K562 (cell line): ENCODE measurements at regions not wholly inside any gene's neighbourhood (a gene's known extent, or its start where the extent isn't known, plus 50 kb on each side); places are given as distances from the start of the nearest gene placed in this dataset.

Source experiments
- ATAC-seq: fragments of 200-7000 bp; cut with Tn5 transposase; 3 replicates; pipeline ENCODE4 v1.9.1; 2020; ENCODE audit warnings: moderate library complexity
- BruUV-seq: library from RNA; stranded (reverse); fragments of 400-500 nt; replicated peaks from 2 replicates; lab custom pipeline; 2021; lab: Mats Ljungman, UMichigan
- CTCF ChIA-PET: fragments of 300-600 bp; formaldehyde crosslinking; extraction: SDS; loops from one replicate; lab custom pipeline; 2021; ENCODE audit warnings: low intra/inter-chr PET ratio; lab: Yijun Ruan, JAX
- POLR2A ChIA-PET: fragments of 300-600, 350-650 bp; sonication (Branson Sonifier 250); formaldehyde crosslinking; extraction: SDS; loops from one replicate; lab custom pipeline; 2021; ENCODE audit warnings: antibody characterized with exemption, inconsistent platforms; lab: Yijun Ruan, JAX
- DNase-seq, 4 experiments: peaks; one replicate each; pipeline versions ENCODE4 v3.0.0 to v3.0.0-alpha.2; 2011 to 2018; ENCODE audit warnings: low spot score in 3 of 4, mixed read lengths in 3 of 4; ENCODE audit errors: extremely low read depth in 1 of 4
- FAIRE-seq: peaks from 2 replicates; lab custom pipeline; 2011; peaks lifted over from hg19 to GRCh38; lab: Jason Lieb, UNC
- H2AFZ ChIP-seq: 2 replicates; pipeline ENCODE4 v1.6.0; 2011; ENCODE audit warnings: low read depth, low read length, control low read depth, inconsistent platforms
- H3K27ac ChIP-seq: fragments of 200-600 bp; 3 replicates; pipeline ENCODE4 v1.8.0; 2011; ENCODE audit warnings: low read depth, mild to moderate bottlenecking, control low read depth, inconsistent platforms, low read length, moderate library complexity, mixed read lengths; ENCODE audit errors: extremely low read depth
- H3K27me3 ChIP-seq, 2 experiments: fragments of 300-600 bp in 1 of 2; 2 replicates in 1 of 2; 3 replicates in 1 of 2; pipeline versions ENCODE4 v1.6.0 to v1.8.0; 2011; ENCODE audit warnings: inconsistent platforms in 2 of 2, low read length in 2 of 2, mild to moderate bottlenecking in 1 of 2, mixed read lengths in 1 of 2, moderate library complexity in 1 of 2; ENCODE audit not compliant: control insufficient read depth in 2 of 2, insufficient read depth in 2 of 2
- H3K36me3 ChIP-seq: fragments of 300-600 bp; 3 replicates; pipeline ENCODE4 v1.8.0; 2011; ENCODE audit warnings: mild to moderate bottlenecking, low read length, inconsistent platforms; ENCODE audit not compliant: control insufficient read depth, insufficient read depth
- H3K4me1 ChIP-seq, 2 experiments: fragments of 200-600 bp in 1 of 2; replicated peaks in 1 of 2; 2 replicates in 1 of 2; 3 replicates in 1 of 2; pipeline versions ENCODE4 v1.5.1 to v1.8.0; 2011; ENCODE audit warnings: inconsistent platforms in 2 of 2, low read length in 2 of 2, mild to moderate bottlenecking in 1 of 2, mixed read lengths in 1 of 2, moderate library complexity in 1 of 2; ENCODE audit not compliant: control insufficient read depth in 2 of 2, insufficient read depth in 2 of 2
- H3K4me2 ChIP-seq: 2 replicates; pipeline ENCODE4 v1.6.1; 2011; ENCODE audit warnings: low read length, control low read depth, inconsistent platforms, mixed read lengths; ENCODE audit not compliant: insufficient read depth
- H3K4me3 ChIP-seq: fragments of 200-600 bp; sonication (generic), shearing (Covaris generic); 2 replicates; pipeline ENCODE4 v1.5.1; 2016; ENCODE audit warnings: control low read depth, inconsistent platforms
- H3K79me2 ChIP-seq: fragments of 200-600 bp; 3 replicates; pipeline ENCODE4 v1.8.0; 2011; ENCODE audit warnings: low read length, inconsistent platforms; ENCODE audit not compliant: control insufficient read depth, insufficient read depth
- H3K9ac ChIP-seq, 2 experiments: 2 replicates each; pipeline versions ENCODE4 v1.6.0 to v1.6.1; 2011; ENCODE audit warnings: low read depth in 2 of 2, low read length in 2 of 2, control low read depth in 1 of 2, inconsistent platforms in 1 of 2, mild to moderate bottlenecking in 1 of 2, mixed read lengths in 1 of 2; ENCODE audit not compliant: insufficient read depth in 1 of 2
- H3K9me1 ChIP-seq: one replicate; pipeline ENCODE4 v1.6.0; 2011; ENCODE audit warnings: inconsistent platforms, mild to moderate bottlenecking, low read length, moderate library complexity; ENCODE audit not compliant: control insufficient read depth, insufficient read depth
- H3K9me3 ChIP-seq: replicated peaks from 2 replicates; pipeline ENCODE4 v1.5.1; 2011; ENCODE audit warnings: low read depth, low read length, inconsistent platforms; ENCODE audit not compliant: control insufficient read depth, insufficient read depth
- H4K20me1 ChIP-seq: replicated peaks from 2 replicates; pipeline ENCODE4 v1.6.1; 2011; ENCODE audit warnings: low read length, inconsistent platforms, mixed read lengths; ENCODE audit not compliant: control insufficient read depth, insufficient read depth
- ATF6 ChIP-seq: sonication (generic); formaldehyde crosslinking; IDR thresholded peaks from 2 replicates; pipeline ENCODE4 v1.4.0; 2020; ENCODE audit warnings: mild to moderate bottlenecking, missing genetic modification reagents
- ID3 ChIP-seq, 2 experiments: fragments of 250-450 bp in 1 of 2; fragments of 450-650 bp in 1 of 2; sonication (Bioruptor Pico) in 1 of 2; IDR thresholded peaks; 2 replicates each; pipeline versions ENCODE4 v1.6.1 to v1.8.0; 2016 to 2021; ENCODE audit warnings: mild to moderate bottlenecking in 2 of 2, moderate library complexity in 2 of 2, missing compliant biosample characterization in 1 of 2, missing genetic modification characterization in 1 of 2
- LCOR ChIP-seq: sonication (generic); formaldehyde crosslinking; IDR thresholded peaks from 2 replicates; pipeline ENCODE4 v1.8.0; 2022; ENCODE audit warnings: mild to moderate bottlenecking, missing genetic modification reagents
- NRF1 ChIP-seq, 2 experiments: fragments of 450-650 bp; IDR thresholded peaks in 1 of 2; conservative IDR thresholded peaks in 1 of 2; 2 replicates each; pipeline ENCODE4 v1.6.1; 2014; ENCODE audit warnings: mild to moderate bottlenecking in 2 of 2
- PYGO2 ChIP-seq: fragments of 450-650 bp; IDR thresholded peaks from 2 replicates; pipeline ENCODE4 v1.6.1; 2016; ENCODE audit warnings: mild to moderate bottlenecking, missing genetic modification characterization, moderate library complexity, missing compliant biosample characterization
- STAT5B ChIP-seq: fragments of 250-450 bp; sonication (Bioruptor Pico); IDR thresholded peaks from 2 replicates; pipeline ENCODE4 v1.8.0; 2021; ENCODE audit warnings: mild to moderate bottlenecking, inconsistent platforms
- TAF9B ChIP-seq: fragments of 450-650 bp; IDR thresholded peaks from 2 replicates; pipeline ENCODE4 v1.6.1; 2018; ENCODE audit warnings: mild to moderate bottlenecking; ENCODE audit not compliant: partially characterized antibody
- TAL1 ChIP-seq: fragments of 450-650 bp; IDR thresholded peaks from 2 replicates; pipeline ENCODE4 v1.6.1; 2016; ENCODE audit warnings: mild to moderate bottlenecking
- TFE3 ChIP-seq: fragments of 450-650 bp; formaldehyde crosslinking; IDR thresholded peaks from 2 replicates; pipeline ENCODE4 v1.4.0; 2020; ENCODE audit warnings: mild to moderate bottlenecking, mixed read lengths
- ZNF57 ChIP-seq: fragments of 450-650 bp; formaldehyde crosslinking; IDR thresholded peaks from 2 replicates; pipeline ENCODE4 v1.4.0; 2020; ENCODE audit warnings: mild to moderate bottlenecking, moderate library complexity
- ZNF75A ChIP-seq: fragments of 450-650 bp; formaldehyde crosslinking; IDR thresholded peaks from 2 replicates; pipeline ENCODE4 v1.4.0; 2020; ENCODE audit warnings: mild to moderate bottlenecking
- WGBS: fragments of 100-300 bp; shearing (Covaris generic); methylation state at CpG from one replicate; pipeline ENCODE4 v1.1.6; 2016; ENCODE audit warnings: low coverage, mixed read lengths; ENCODE audit not compliant: insufficient coverage; ENCODE audit errors: missing lambda C conversion rate; 5-methylcytosine and 5-hydroxymethylcytosine counted together
- in situ Hi-C: fragments of 300-500 bp; cut with MboI; formaldehyde crosslinking; loops from 4 replicates; pipeline ENCODE4 v1.15.0; 2018; ENCODE audit warnings: inconsistent platforms, mixed read lengths
- intact Hi-C: fragments of 100-400 bp; cut with micrococcal nuclease; formaldehyde crosslinking; loops from 2 replicates; pipeline ENCODE4 v1.14.2; 2022

- POLR2A ChIA-PET = no interaction called here
- Histone ChIP-seq H3K9me3 (no peaks in the 10 kb centered on the region), H3K27ac (no peak overlapping the region), H4K20me1 (no peaks in the 10 kb centered on the region), H3K79me2 (no peaks in the 10 kb centered on the region), H3K4me1 (no peaks in the 10 kb centered on the region)
- in situ Hi-C loops = no loop called here
- TF ChIP-seq ZNF75A (CRISPR knock-in tag) = no peak
- no peak for TF ChIP-seq LCOR (CRISPR knock-in tag)
- TF ChIP-seq STAT5B (CRISPR knock-in tag) = no peak
- TF ChIP-seq, all 486 proteins: peak for 0
- CTCF ChIA-PET = no interaction called here
- intact Hi-C loops = no loop called here
- ATAC-seq = no peak
- no peak for FAIRE-seq
- no peak overlapping the region for H3K9ac ChIP-seq
- under 1% methylated on average over 7 of the region's 7 CpGs for WGBS
- no peak for DNase-seq
- H2AFZ ChIP-seq = no peak overlapping the region
- H3K4me3 ChIP-seq = no peak overlapping the region
- no peaks in the 10 kb centered on the region for H3K9me1 ChIP-seq
- H3K36me3 ChIP-seq = no peaks in the 10 kb centered on the region
- no TSS peak for BruUV-seq
- H3K27me3 ChIP-seq = no peaks in the 10 kb centered on the region
- no peak overlapping the region for H3K4me2 ChIP-seq
These were observed 610.7 kb downstream of the NPHP4 start for GRCh38 chr1:5381491-5381890.

GRCh38 chr1:5379176-5379759 lies 613.0 kb downstream of the NPHP4 start:
- ATAC-seq = no peak
- Histone ChIP-seq H3K27ac (no peak overlapping the region), H3K36me3 (no peaks in the 10 kb centered on the region), H3K9me3 (no peaks in the 10 kb centered on the region), H3K4me3 (no peak overlapping the region), H3K4me1 (no peaks in the 10 kb centered on the region), H3K27me3 (no peaks in the 10 kb centered on the region), H4K20me1 (no peaks in the 10 kb centered on the region), H3K4me2 (no peak overlapping the region), H3K9ac (no peak overlapping the region), H2AFZ (no peak overlapping the region), H3K79me2 (no peaks in the 10 kb centered on the region), H3K9me1 (no peaks in the 10 kb centered on the region)
- intact Hi-C loops = no loop called here
- in situ Hi-C loops = no loop called here
- BruUV-seq = no TSS peak
- under 1% methylated on average over 12 of the region's 12 CpGs for WGBS
- no peak for DNase-seq
- POLR2A ChIA-PET = no interaction called here
- CTCF ChIA-PET = no interaction called here
- FAIRE-seq = no peak
- no peak for TF ChIP-seq TAL1
- no peak for TF ChIP-seq ID3 (CRISPR knock-in tag; IDR thresholded peaks at IDR 0.05)
- TF ChIP-seq ID3 (tag; IDR thresholded peaks at IDR 0.05) = no peak
- no peak for TF ChIP-seq TAF9B
- TF ChIP-seq TFE3 = no peak
- no peak for TF ChIP-seq PYGO2
- TF ChIP-seq ZNF57 (CRISPR knock-in tag) = no peak
- TF ChIP-seq ATF6 (CRISPR knock-in tag) = no peak
- no peak for TF ChIP-seq NRF1 (conservative IDR thresholded peaks at IDR 0.05 in 1 of 2, IDR thresholded peaks at IDR 0.05 in 1 of 2)
